Ishikawa (cell line): ENCODE measurements at regions not wholly inside any gene's neighbourhood (a gene's known extent, or its start where the extent isn't known, plus 50 kb on each side); places are given as distances from the start of the nearest gene placed in this dataset.

ENCODE experiments used
- CEBPB ChIP-seq: IDR thresholded peaks from 2 replicates; pipeline ENCODE4 v1.6.1; 2012
- CREB1 ChIP-seq: IDR thresholded peaks from 2 replicates; pipeline ENCODE4 v1.6.1; 2012; ENCODE audit warnings: low read depth
- EGR1 ChIP-seq: IDR thresholded peaks from 2 replicates; pipeline ENCODE4 v1.6.1; 2012
- EP300 ChIP-seq: IDR thresholded peaks from 2 replicates; pipeline ENCODE4 v1.6.1; 2012; ENCODE audit warnings: borderline replicate concordance
- FOXM1 ChIP-seq: IDR thresholded peaks from 2 replicates; pipeline ENCODE4 v1.6.1; 2012; ENCODE audit warnings: low read depth, borderline replicate concordance
- MAX ChIP-seq: IDR thresholded peaks from 2 replicates; pipeline ENCODE4 v1.6.1; 2012
- NFIC ChIP-seq: IDR thresholded peaks from 2 replicates; pipeline ENCODE4 v1.6.1; 2012
- RAD21 ChIP-seq: IDR thresholded peaks from 2 replicates; pipeline ENCODE4 v1.6.1; 2012; ENCODE audit warnings: low read depth
- REST ChIP-seq: IDR thresholded peaks from 2 replicates; pipeline ENCODE4 v1.6.1; 2012; ENCODE audit warnings: low read depth, mild to moderate bottlenecking
- TAF1 ChIP-seq: IDR thresholded peaks from 2 replicates; pipeline ENCODE4 v1.6.1; 2012; ENCODE audit warnings: low read depth, mild to moderate bottlenecking
- TCF12 ChIP-seq: IDR thresholded peaks from 2 replicates; pipeline ENCODE4 v1.6.1; 2012; ENCODE audit warnings: low read depth
- TEAD4 ChIP-seq: IDR thresholded peaks from 2 replicates; pipeline ENCODE4 v1.6.1; 2012
- USF1 ChIP-seq: IDR thresholded peaks from 2 replicates; pipeline ENCODE4 v1.6.1; 2012
- YY1 ChIP-seq: IDR thresholded peaks from 2 replicates; pipeline ENCODE4 v1.6.1; 2012; ENCODE audit warnings: low read depth
- ZBTB7A ChIP-seq: IDR thresholded peaks from 2 replicates; pipeline ENCODE4 v1.6.1; 2012; ENCODE audit warnings: low read depth

- TF ChIP-seq USF1, result no peak
- TF ChIP-seq CREB1, result no peak
- TF ChIP-seq ZBTB7A, result no peak
- no peak for TF ChIP-seq YY1
- no peak for TF ChIP-seq REST
- no peak for TF ChIP-seq TEAD4
- TF ChIP-seq CEBPB, result no peak
- TF ChIP-seq EGR1, result no peak
- no peak for TF ChIP-seq RAD21
- no peak for TF ChIP-seq TCF12
- no peak for TF ChIP-seq FOXM1
These were observed 52.0 kb upstream of the CPM start for GRCh38 chr12:68984796-68985573.

- no peak for TF ChIP-seq USF1
- TF ChIP-seq FOXM1, result no peak
- no peak for TF ChIP-seq ZBTB7A
- no peak for TF ChIP-seq REST
- no peak for TF ChIP-seq EP300
- TF ChIP-seq EGR1, result no peak
- no peak for TF ChIP-seq RAD21
- TF ChIP-seq TCF12, result no peak
- TF ChIP-seq CREB1, result no peak
- no peak for TF ChIP-seq NFIC
- no peak for TF ChIP-seq TEAD4
- TF ChIP-seq MAX, result no peak
- no peak for TF ChIP-seq CEBPB
- no peak for TF ChIP-seq YY1
- no peak for TF ChIP-seq TAF1
These were observed 65.1 kb upstream of the CPM start for GRCh38 chr12:68998041-68998440.

GRCh38 chr12:69000074-69000473, 67.1 kb upstream of the CPM start:
- TF ChIP-seq MAX, result no peak
- no peak for TF ChIP-seq ZBTB7A
- no peak for TF ChIP-seq FOXM1
- no peak for TF ChIP-seq TCF12
- TF ChIP-seq CEBPB, result no peak
- no peak for TF ChIP-seq NFIC
- no peak for TF ChIP-seq EP300

- no peak for TF ChIP-seq REST
- no peak for TF ChIP-seq EGR1
- no peak for TF ChIP-seq FOXM1
- no peak for TF ChIP-seq CEBPB
- TF ChIP-seq TEAD4, result no peak
- no peak for TF ChIP-seq ZBTB7A
- TF ChIP-seq CREB1, result no peak
- TF ChIP-seq MAX, result no peak
- TF ChIP-seq TAF1, result no peak
These were observed 67.7 kb upstream of the CPM start for GRCh38 chr12:69000540-69001243.
